ENCODE measurements at regions not wholly inside any gene's neighbourhood (a gene's known extent, or its start where the extent isn't known, plus 50 kb on each side); places are given as distances from the start of the nearest gene placed in this dataset.

DNA sequence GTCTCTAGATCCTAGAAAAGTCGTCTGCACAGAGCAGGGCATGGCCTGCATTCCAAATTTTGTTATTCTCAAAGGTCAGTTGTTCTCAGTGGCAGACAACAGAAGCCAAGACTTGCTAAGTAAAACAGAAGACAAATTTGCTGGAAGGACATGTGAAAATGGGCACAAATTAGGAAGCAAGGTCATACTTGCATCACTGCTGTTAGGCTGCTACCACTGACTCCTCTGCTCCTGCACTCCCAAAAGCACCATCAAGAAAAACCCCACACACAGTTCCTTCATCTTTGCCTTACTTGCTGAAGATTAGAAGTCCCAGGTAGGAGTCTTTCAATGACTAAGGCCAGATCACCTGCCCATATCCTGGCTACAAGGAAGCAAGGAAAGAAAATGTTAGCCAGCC, 69.9 kb upstream of the ATP2C1 start:
- TF ChIP-seq CTCF (conservative IDR thresholded peaks at IDR 0.05) (no peak), ZFX (IDR thresholded peaks at IDR 0.05) (no peak)
